HepG2 (cell line): ENCODE measurements at regions not wholly inside any gene's neighbourhood (a gene's known extent, or its start where the extent isn't known, plus 50 kb on each side); places are given as distances from the start of the nearest gene placed in this dataset.

Experiments used
- FOXK2 ChIP-seq: fragments of 450-650 bp; IDR thresholded peaks from 2 replicates; pipeline ENCODE4 v1.6.1; 2016
- HOXA5 ChIP-seq: sonication (generic); formaldehyde crosslinking; IDR thresholded peaks from 2 replicates; pipeline ENCODE4 v1.4.0; 2020; ENCODE audit warnings: missing genetic modification reagents
- KLF16 ChIP-seq, 2 experiments: sonication (generic) in 1 of 2; formaldehyde crosslinking in 1 of 2; IDR thresholded peaks; 2 replicates each; pipeline versions ENCODE4 v1.6.1 to v1.8.0; 2016 to 2023; ENCODE audit warnings: missing genetic modification reagents in 2 of 2, missing compliant biosample characterization in 1 of 2
- NCOA5 ChIP-seq: sonication (generic); formaldehyde crosslinking; IDR thresholded peaks from 2 replicates; pipeline ENCODE4 v1.4.0; 2020; ENCODE audit warnings: missing genetic modification reagents
- NPAS2 ChIP-seq: sonication (generic); formaldehyde crosslinking; IDR thresholded peaks from 2 replicates; pipeline ENCODE4 v1.8.0; 2022; ENCODE audit warnings: mild to moderate bottlenecking, missing genetic modification reagents, borderline replicate concordance
- PBX3 ChIP-seq: sonication (generic); formaldehyde crosslinking; IDR thresholded peaks from 2 replicates; pipeline ENCODE4 v1.8.1; 2023; ENCODE audit warnings: missing genetic modification reagents, inconsistent platforms, borderline replicate concordance
- RERE ChIP-seq: IDR thresholded peaks from 2 replicates; pipeline ENCODE4 v1.6.1; 2016; ENCODE audit warnings: low read depth, missing genetic modification reagents, missing compliant biosample characterization
- SOX13 ChIP-seq, 3 experiments: fragments of 450-650 bp in 1 of 3; sonication (generic) in 1 of 3; formaldehyde crosslinking in 1 of 3; IDR thresholded peaks in 2 of 3; conservative IDR thresholded peaks in 1 of 3; 2 replicates each; pipeline versions ENCODE4 v1.5.0 to v1.6.1; 2016 to 2020; ENCODE audit warnings: antibody characterized with exemption in 1 of 3, mild to moderate bottlenecking in 1 of 3, missing compliant biosample characterization in 1 of 3, missing genetic modification reagents in 1 of 3, moderate library complexity in 1 of 3
- TARDBP ChIP-seq: sonication (generic); formaldehyde crosslinking; IDR thresholded peaks from 2 replicates; pipeline ENCODE4 v1.8.0; 2022; ENCODE audit warnings: mild to moderate bottlenecking, missing genetic modification reagents
- TBX2 ChIP-seq: sonication (generic); formaldehyde crosslinking; IDR thresholded peaks from 2 replicates; pipeline ENCODE4 v1.5.0; 2020; ENCODE audit warnings: missing genetic modification reagents, mild to moderate bottlenecking, borderline replicate concordance
- ZNF687 ChIP-seq: sonication (generic); formaldehyde crosslinking; IDR thresholded peaks from 2 replicates; pipeline ENCODE4 v1.5.1; 2020; ENCODE audit warnings: mild to moderate bottlenecking, missing genetic modification reagents, moderate library complexity
- ZNF83 ChIP-seq: sonication (generic); formaldehyde crosslinking; IDR thresholded peaks from 2 replicates; pipeline ENCODE4 v1.4.0; 2020; ENCODE audit warnings: missing genetic modification reagents, mild to moderate bottlenecking, borderline replicate concordance
- TF ChIP-seq, protein P1 (sequence below): sonication (generic); formaldehyde crosslinking; IDR thresholded peaks from 2 replicates; pipeline ENCODE4 v1.8.1; 2023; ENCODE audit warnings: mild to moderate bottlenecking, missing genetic modification reagents

GRCh38 chr7:372932-373791, 83.2 kb downstream of the FOXL3 start (continued):
- TF ChIP-seq RERE = 0 out of 2 replicates have a peak, but pooled peaks have one; percentile 63
- TF ChIP-seq HOXA5 = 0 out of 2 replicates have a peak, but pooled peaks have one; percentile 45
- no peak for TF ChIP-seq FOXK2
- TF ChIP-seq TARDBP (CRISPR knock-in tag) = peak; percentile 52; the same call in 1 of the 2 replicates
- TF ChIP-seq, protein P1, sequence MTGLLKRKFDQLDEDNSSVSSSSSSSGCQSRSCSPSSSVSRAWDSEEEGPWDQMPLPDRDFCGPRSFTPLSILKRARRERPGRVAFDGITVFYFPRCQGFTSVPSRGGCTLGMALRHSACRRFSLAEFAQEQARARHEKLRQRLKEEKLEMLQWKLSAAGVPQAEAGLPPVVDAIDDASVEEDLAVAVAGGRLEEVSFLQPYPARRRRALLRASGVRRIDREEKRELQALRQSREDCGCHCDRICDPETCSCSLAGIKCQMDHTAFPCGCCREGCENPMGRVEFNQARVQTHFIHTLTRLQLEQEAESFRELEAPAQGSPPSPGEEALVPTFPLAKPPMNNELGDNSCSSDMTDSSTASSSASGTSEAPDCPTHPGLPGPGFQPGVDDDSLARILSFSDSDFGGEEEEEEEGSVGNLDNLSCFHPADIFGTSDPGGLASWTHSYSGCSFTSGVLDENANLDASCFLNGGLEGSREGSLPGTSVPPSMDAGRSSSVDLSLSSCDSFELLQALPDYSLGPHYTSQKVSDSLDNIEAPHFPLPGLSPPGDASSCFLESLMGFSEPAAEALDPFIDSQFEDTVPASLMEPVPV (CRISPR knock-in tag) = no peak; the same call in 1 of the 2 replicates
- TF ChIP-seq NCOA5 (CRISPR knock-in tag) = no peak
- no peak for TF ChIP-seq ZNF83 (CRISPR knock-in tag)
- no peak for TF ChIP-seq NPAS2 (CRISPR knock-in tag)
- peak; percentile 75 for TF ChIP-seq SOX13 (IDR thresholded peaks at IDR 0.05)
- TF ChIP-seq SOX13 (CRISPR knock-in tag; conservative IDR thresholded peaks at IDR 0.05 in 1 of 2, IDR thresholded peaks at IDR 0.05 in 1 of 2) = peak in 1 of 2 experiments; percentile 93; a peak in 2 of 4 replicates
- TF ChIP-seq KLF16 (CRISPR knock-in tag; IDR thresholded peaks at IDR 0.05) = 0 out of 4 replicates have a peak, but pooled peaks of 1 of the 2 experiments have one; percentile 20
- TF ChIP-seq TBX2 (CRISPR knock-in tag) = peak; percentile 94
- no peak for TF ChIP-seq PBX3
- peak; percentile 84 for TF ChIP-seq ZNF687 (CRISPR knock-in tag)
